GM12891 (cell line): ENCODE measurements at regions not wholly inside any gene's neighbourhood (a gene's known extent, or its start where the extent isn't known, plus 50 kb on each side); places are given as distances from the start of the nearest gene placed in this dataset.

Experiments used
- POLR2A ChIP-seq: IDR thresholded peaks from 2 replicates; pipeline ENCODE4 v1.6.1; 2011; ENCODE audit warnings: low read depth, low read length, control low read depth
- TAF1 ChIP-seq: IDR thresholded peaks from 2 replicates; pipeline ENCODE4 v1.6.1; 2011; ENCODE audit warnings: low read depth, low read length, control low read depth

DNA sequence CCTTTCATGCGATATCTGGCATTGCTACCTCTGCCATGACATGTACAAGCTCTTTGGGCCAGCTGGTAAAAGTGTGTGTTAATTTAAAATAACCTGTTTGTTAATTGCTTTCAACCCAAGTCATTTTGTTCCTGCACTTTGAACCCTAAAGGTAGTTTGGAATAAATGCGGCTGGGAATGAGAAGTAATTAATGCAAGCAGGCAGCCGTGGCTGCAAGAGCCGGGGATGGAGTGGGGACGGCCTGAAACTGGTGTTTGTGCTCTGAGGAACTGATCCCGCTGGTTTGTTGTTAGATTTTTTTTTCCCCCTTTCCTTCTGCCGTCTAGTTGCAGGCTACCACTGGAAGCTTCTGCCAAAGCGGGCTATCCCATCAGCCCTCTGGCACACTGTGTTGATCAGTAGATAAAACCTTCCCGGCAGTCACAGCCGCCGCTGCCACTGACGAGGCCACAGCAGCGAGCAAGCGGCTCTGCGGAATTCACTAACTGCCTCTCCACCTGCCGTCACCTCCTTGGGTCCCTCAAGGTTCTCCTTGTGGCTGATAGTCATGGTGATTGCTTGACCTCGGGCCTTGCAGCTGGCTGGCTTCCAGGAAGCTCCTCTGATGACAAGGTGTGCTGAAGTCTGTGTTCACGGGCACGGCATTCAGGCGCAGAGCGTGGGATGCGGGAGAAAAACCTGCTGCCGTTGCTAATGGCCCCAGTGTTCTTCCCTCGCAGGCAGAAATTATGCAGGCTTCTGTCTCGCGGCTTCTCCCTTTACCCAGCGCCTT lies 315.9 kb downstream of the TFAP2A start:
- TF ChIP-seq POLR2A (no peak), TAF1 (no peak)
